Posterior vena cava (tissue), 2 donors: ENCODE measurements at regions not wholly inside any gene's neighbourhood (a gene's known extent, or its start where the extent isn't known, plus 50 kb on each side); places are given as distances from the start of the nearest gene placed in this dataset.

Experiments
- DNase-seq: peaks from one replicate; pipeline ENCODE4 v3.0.0-alpha.2; 2020; ENCODE audit warnings: low spot score
- intact Hi-C, 2 donors: fragments of 100-400 bp; cut with DNase I; formaldehyde crosslinking; loops; one replicate each; pipeline versions ENCODE4 v1.14.1 to v1.14.2; 2022 to 2023
- donor health status: DM: yes; HTN: yes; CAD: no.
- donor health status: DM: yes; HTN: yes; CAD: no.

- DNase-seq: no peak
- intact Hi-C loops: loop anchor here in 1 of 2 donors (10.0 kb wide), 1 partner anchor 520 kb away; no protein-coding TSS in a partner anchor
These were observed 155.6 kb downstream of the CAND1 start for GRCh38 chr12:67424784-67425183.

DNA sequence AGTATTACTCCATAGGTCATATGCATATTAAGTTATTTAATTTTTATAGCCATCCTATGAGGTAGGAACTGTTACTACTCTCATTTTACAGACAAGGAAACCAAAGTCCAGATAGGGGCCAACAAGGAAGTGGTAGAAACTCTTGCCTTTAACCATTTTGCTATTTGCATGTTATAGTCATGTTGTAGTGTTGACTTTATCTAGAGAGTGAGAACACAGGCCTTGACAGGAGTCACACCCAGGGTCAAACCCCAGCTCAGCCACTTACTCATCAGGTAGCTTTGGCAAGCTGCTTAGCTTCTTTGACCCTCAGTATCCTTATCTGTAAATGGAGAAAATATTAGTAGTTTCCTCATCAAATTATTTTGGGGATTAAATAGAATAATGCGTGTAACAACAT, 156.2 kb downstream of the CAND1 start:
- DNase-seq: no peak
- intact Hi-C loops: loop anchor here in 1 of 2 donors (10.0 kb wide), 1 partner anchor 519 kb away; no protein-coding TSS in a partner anchor

DNA sequence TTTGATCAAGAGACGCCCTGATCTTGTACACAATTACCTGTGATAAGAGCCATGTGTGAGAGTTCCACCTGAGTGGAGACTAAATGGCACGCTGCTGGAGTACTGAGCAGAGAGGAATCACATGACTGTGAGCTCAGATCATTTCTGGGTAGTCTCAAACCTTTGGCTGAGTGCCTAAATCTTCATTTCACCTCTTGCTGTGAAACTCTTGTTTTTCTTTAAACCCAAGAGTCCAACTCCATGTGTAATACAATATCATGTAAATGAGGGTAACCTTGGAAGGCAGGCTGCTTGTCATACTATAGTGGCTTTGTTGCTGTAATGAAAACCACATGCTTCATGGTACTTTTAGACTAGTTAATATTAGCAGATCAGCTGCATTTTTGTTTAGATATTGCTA, 156.9 kb downstream of the CAND1 start:
- intact Hi-C loops: loop anchor here in 1 of 2 donors (10.0 kb wide), 1 partner anchor 519 kb away; no protein-coding TSS in a partner anchor
- no peak for DNase-seq

GRCh38 chr12:67427336-67427735, 158.2 kb downstream of the CAND1 start:
- no peak for DNase-seq
- intact Hi-C loops: loop anchor here in 1 of 2 donors (10.0 kb wide), 1 partner anchor 517 kb away; no protein-coding TSS in a partner anchor

- DNase-seq: no peak
- intact Hi-C loops: loop anchor here in 1 of 2 donors (10.0 kb wide), 1 partner anchor 516 kb away; no protein-coding TSS in a partner anchor
These were observed 159.3 kb downstream of the CAND1 start for GRCh38 chr12:67428431-67428830.

- DNase-seq: peak; percentile 89
- intact Hi-C loops: loop anchor here in 1 of 2 donors (5.0 to 10.0 kb wide), 3 partner anchors 74 to 396 kb away; partner anchors contain the start of gene DYRK2
These were observed 161.7 kb downstream of the CAND1 start for GRCh38 chr12:67430708-67431335.

DNA sequence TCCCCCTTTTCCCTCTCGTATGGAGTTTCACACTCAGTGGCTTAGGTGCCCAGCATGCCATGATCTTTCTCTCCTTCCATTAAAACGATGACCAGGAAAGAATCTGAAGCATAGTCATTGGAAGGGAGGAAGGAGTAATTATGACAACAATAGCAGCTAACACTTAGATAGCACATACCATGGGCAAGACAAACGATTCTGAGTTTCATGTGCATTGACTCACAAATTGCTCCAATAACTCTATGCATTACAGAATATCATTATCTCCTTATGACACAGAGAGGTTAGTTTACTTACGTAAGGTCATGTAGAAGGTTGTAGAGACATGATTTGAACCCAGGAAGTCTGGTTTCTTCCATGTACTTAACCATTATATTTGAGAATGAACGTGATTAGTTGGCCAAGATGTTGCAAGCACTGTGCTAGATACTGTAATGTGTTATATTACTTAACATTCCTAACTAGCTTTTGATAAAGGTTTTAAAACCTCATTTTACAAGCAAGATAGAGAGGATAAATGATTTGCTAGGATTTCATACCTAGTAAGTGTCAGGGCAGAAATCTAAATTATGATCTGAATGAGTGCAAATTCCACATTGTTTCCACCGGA, 162.4 kb downstream of the CAND1 start:
- intact Hi-C loops: loop anchor here in 1 of 2 donors (5.0 to 10.0 kb wide), 3 partner anchors 74 to 396 kb away; partner anchors contain the start of gene DYRK2

GRCh38 chr12:67433385-67434175, 164.4 kb downstream of the CAND1 start:
- DNase-seq: no peak
- intact Hi-C loops: loop anchor here in 1 of 2 donors (5.0 to 10.0 kb wide), 3 partner anchors 76 to 394 kb away; partner anchors contain the start of gene DYRK2

More for the DNA sequence above, 162.4 kb downstream of the CAND1 start:
- DNase-seq: no peak

DNA sequence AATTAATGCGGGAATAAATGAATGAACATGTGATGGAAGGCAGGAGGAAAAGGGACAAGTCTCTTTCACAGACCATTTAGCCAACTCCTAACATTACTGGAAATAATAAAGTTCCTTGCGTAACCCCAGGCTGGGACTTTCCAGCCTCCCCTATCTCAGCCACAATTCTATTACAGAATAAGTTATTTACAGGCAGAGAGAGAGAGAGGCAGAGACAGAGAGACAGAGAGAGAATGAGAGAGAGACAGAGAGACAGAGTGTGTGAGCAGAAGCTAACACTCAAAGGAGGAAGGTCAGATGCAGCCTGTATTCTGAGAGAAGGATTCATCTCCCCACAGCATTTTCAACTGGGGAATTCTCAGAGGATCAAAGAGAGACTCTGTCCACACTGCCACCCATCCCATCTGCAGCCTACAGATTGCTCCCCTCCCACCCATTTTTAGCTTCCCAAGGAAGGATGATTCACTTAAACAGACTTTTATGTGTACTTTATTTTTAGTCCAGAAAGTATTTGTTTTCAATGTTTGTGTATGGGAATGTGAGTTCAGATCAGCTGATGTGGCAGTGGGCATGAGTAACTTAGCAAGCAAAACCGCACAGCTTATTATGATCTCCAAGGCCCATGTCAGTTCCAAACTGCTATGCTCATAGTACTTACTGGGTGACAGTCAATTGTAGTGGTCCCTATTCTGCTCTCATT, 165.7 kb downstream of the CAND1 start:
- DNase-seq: no peak
- intact Hi-C loops: loop anchor here in 1 of 2 donors (5.0 to 10.0 kb wide), 3 partner anchors 78 to 392 kb away; partner anchors contain the start of gene DYRK2

DNA sequence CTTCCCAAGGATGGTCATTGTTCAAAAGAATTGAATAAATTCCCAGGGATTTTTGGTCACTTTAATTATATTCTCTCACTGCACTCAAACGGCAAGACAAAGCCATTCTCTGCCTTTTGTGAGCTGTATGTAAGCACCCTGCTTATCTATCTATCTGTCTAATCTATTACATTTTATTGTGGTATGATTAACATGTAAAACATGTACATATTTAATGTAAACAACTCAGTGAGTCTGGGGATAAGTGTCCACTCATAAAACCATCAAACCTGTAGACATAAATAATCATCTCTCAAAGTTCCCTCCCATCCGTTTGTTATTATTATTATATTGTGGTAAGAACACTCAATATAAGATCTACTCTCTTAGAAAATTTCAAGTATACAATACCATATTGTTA, 167.1 kb downstream of the CAND1 start:
- no peak for DNase-seq
- intact Hi-C loops: loop anchor here (2.0 to 10.0 kb wide), 2 partner anchors 71 to 209 kb away; partner anchors contain the start of gene DYRK2 (in 1 of the 2)

DNA sequence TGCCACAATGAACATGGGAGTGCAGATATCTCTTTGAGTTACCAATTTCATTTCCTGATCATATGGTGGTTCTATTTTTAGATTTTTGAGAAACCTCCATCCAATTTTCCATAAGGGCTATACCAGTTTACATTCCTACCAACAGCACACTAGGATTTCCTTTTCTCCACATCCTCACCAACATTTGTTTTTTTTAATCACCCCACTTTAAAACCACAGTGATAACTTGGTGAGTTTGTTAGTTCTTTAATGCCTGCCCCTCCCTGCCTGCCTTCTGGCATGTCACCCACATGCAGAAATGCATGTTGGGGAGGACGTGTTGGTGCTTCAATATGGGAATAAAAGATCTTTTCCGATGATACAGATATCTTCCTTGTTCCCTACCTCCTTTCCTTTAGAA, 167.9 kb downstream of the CAND1 start:
- no peak for DNase-seq
- intact Hi-C loops: loop anchor here (2.0 to 10.0 kb wide), 2 partner anchors 72 to 208 kb away; partner anchors contain the start of gene DYRK2 (in 1 of the 2)

- DNase-seq: no peak
- intact Hi-C loops: loop anchor here in 1 of 2 donors (10.0 kb wide), 1 partner anchor 205 kb away; the partner anchor contains the start of gene DYRK2
These were observed 170.5 kb downstream of the CAND1 start for GRCh38 chr12:67439611-67440010.

DNA sequence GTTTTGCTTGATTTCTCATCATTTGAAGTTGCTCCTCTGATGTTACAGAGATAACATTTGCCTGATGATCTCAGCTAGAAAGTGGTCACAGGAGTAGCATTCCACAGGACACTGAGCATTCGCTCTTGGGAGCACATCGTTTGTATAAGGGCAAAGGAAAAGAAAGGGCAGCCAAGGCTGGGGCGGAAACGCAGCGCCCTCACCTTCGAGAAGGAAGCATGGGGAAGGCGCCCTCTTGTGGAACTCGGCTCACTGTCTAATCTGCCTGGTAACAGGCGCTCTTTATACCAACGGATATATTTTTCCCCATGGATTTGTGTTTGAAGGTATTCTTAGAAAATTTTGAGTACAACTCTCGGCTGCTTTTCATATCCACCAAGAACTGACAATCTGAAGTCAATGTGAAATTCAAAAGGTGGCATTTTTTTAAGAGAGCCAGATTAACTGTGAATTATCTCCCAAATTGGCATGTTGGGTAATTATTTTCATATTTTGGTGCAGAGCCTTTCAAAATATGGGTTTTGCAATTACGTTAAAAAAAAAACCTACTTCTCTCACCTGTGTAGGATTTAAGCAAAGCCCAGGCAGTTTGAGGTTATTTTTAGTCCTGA, 172.7 kb downstream of the CAND1 start:
- intact Hi-C loops: no loop called here
- peak; percentile 95 for DNase-seq

DNA sequence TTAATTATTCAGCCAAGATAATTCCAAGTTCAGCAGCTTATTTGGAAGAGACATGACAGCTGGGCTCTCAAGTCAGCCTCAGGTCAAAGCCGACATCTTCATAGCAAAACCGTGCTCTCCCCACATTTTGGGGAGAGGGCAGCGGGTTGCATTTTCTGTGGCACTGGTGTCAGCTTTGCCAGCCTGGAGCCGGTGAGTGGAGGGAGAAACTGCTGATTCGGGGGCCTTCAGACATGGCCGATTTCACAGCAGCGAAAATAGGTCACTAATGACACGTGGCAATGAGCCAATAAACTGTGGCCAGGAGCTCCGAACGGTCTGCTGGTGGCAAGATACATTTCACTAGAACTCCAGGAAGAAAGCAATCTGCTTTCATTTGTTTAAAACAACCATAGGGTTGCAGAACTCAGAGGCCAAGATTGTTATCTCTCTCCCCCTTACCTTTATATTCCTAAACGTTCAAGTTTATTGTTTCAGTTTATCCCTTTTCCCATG, 173.2 kb downstream of the CAND1 start:
- intact Hi-C loops: no loop called here
- DNase-seq: no peak

DNA sequence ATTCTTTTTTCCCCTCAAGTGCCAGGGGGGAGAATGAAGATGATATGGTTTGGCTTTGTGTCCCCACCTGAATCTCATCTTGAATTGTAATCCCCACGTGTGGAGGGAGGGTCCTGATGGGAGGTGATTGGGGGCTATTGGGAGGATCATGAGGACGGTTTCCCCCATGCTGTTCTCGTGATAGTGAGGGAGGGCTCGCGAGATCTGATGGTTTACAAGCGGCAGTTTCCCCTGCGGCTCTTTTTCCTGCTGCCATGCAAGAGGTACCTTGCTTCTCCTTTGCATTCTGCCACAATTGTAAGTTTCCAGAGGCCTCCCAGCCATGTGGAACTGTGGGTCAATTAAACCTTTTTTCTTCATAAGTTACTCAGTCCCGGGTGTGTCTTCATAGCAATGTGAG, 173.7 kb downstream of the CAND1 start:
- intact Hi-C loops: no loop called here
- no peak for DNase-seq

DNA sequence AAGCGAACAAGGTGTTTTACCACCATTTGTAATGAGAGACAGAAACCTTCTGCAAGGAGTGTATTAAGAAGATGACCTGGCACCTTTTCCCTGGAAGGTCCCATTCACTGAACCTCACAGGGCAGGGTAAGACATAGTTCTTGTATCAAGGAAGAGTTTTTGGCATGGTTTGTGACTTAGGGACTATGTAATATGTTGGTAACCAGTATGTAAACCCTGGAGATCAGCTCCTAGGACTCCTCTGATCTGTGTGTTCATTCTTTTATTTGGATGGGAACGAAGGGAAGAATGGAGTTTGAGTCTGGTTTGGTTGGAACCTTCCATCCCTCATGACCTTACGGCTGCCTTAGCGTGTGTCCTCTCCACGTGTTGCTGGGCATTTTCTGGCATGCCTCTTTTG, 175.4 kb downstream of the CAND1 start:
- intact Hi-C loops: no loop called here
- no peak for DNase-seq

DNA sequence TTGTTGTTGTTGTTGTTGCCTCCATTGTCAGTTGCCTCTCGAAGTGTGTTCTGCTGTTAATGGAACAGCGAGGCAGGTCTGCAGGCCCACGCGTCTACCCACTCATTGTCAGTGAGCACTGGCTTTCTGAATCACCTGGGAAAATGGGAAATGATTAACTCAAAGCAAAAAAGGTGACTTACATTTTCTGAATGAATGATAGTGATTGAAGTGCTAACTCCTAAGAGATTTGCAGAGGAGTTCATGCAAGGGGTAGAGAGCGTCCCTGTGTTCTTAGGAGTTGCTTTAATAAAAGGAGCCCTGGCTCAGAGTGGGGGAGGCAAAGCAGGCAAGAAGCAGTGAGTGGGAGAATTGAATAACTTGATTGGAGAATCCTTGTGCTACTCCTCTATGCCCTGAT, 177.6 kb downstream of the CAND1 start:
- intact Hi-C loops: no loop called here
- DNase-seq: no peak

GRCh38 chr12:67447180-67447579, 178.0 kb downstream of the CAND1 start:
- intact Hi-C loops: no loop called here
- DNase-seq: no peak
